OCI-LY3 (cell line): ENCODE measurements at regions not wholly inside any gene's neighbourhood (a gene's known extent, or its start where the extent isn't known, plus 50 kb on each side); places are given as distances from the start of the nearest gene placed in this dataset.

Experiments
- H2AFZ ChIP-seq: fragments of 200-600, 300-600 bp; shearing (Covaris generic); 2 replicates; pipeline ENCODE4 v1.6.0; 2014; ENCODE audit warnings: antibody characterized with exemption, low read depth, low read length
- H3K27ac ChIP-seq: fragments of 200-600, 300-600 bp; sonication (generic); 2 replicates; pipeline ENCODE4 v1.5.1; 2014; ENCODE audit warnings: mild to moderate bottlenecking, low read length, moderate library complexity, mixed read lengths
- H3K27me3 ChIP-seq: fragments of 200-600, 300-600 bp; sonication (generic); 2 replicates; pipeline ENCODE4 v1.6.1; 2014; ENCODE audit warnings: low read depth, low read length, mixed read lengths
- H3K36me3 ChIP-seq: fragments of 200-600, 300-600 bp; sonication (generic); replicated peaks from 2 replicates; pipeline ENCODE3; 2014; ENCODE audit warnings: low read depth, low read length, mixed read lengths
- H3K4me1 ChIP-seq: fragments of 300-600, 200-600 bp; sonication (generic); 2 replicates; pipeline ENCODE4 v1.6.1; 2014; ENCODE audit warnings: low read length, mixed read lengths
- H3K4me2 ChIP-seq: fragments of 200-600, 300-600 bp; sonication (generic); 2 replicates; pipeline ENCODE4 v1.6.1; 2014; ENCODE audit warnings: low read length, mixed read lengths
- H3K4me3 ChIP-seq: fragments of 300-600, 200-600 bp; sonication (generic); 2 replicates; pipeline ENCODE4 v1.5.1; 2014; ENCODE audit warnings: antibody characterized with exemption, mild to moderate bottlenecking, low read length, moderate library complexity
- H3K79me2 ChIP-seq: fragments of 300-600, 200-600 bp; shearing (Covaris generic); 2 replicates; pipeline ENCODE4 v1.6.1; 2014; ENCODE audit warnings: mild to moderate bottlenecking, low read length, mixed read lengths
- H3K9ac ChIP-seq: fragments of 300-600, 200-600 bp; shearing (Covaris generic); 2 replicates; pipeline ENCODE4 v1.6.0; 2014; ENCODE audit warnings: mild to moderate bottlenecking, low read length, moderate library complexity
- H3K9me3 ChIP-seq: fragments of 200-600, 300-600 bp; shearing (Covaris generic); 2 replicates; pipeline ENCODE4 v1.6.1; 2014; ENCODE audit warnings: low read length, mixed read lengths; ENCODE audit not compliant: insufficient read depth
- H4K20me1 ChIP-seq: fragments of 200-600, 300-600 bp; sonication (generic); 2 replicates; pipeline ENCODE4 v1.6.1; 2016; ENCODE audit warnings: low read length, mixed read lengths; ENCODE audit not compliant: insufficient read depth
- EZH2phosphoT487 ChIP-seq: fragments of 200-600 bp; shearing (Covaris generic); IDR thresholded peaks from 2 replicates; pipeline ENCODE4 v1.6.1; 2018; ENCODE audit warnings: antibody characterized with exemption, mixed run types, low read depth
- TF ChIP-seq, protein P1 (sequence below): fragments of 200-600, 300-600 bp; sonication (generic); IDR thresholded peaks from 2 replicates; pipeline ENCODE4 v1.5.1; 2014; ENCODE audit warnings: antibody characterized with exemption, low read length, low read depth

DNA sequence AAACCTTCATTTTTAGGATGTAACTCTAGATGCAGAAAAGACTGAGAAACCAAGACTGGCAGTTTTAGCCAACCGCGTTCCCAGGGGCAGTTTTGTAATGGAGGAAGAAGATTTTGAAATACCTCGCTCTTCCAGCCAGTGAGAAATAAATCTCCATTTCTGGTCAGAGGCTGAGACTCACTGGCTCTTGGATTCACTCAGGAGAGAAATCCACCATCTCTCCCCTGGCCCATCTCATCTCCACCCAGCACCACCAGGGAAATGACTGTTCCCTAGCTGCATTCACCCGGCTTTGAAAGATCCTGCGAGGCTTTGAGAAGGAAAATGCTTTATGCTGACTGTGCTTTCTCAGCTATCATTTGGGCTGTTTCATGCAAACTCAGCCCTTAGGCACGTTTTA is 185.2 kb downstream of the SOX9 start:
- H3K79me2 ChIP-seq = no peaks in the 10 kb centered on the region
- no peaks in the 10 kb centered on the region for H3K9me3 ChIP-seq
- H3K27me3 ChIP-seq = peaks cover 6% of the 10 kb centered on the region
- no peaks in the 10 kb centered on the region for H3K36me3 ChIP-seq
- no peak for TF ChIP-seq EZH2phosphoT487
- TF ChIP-seq, protein P1, sequence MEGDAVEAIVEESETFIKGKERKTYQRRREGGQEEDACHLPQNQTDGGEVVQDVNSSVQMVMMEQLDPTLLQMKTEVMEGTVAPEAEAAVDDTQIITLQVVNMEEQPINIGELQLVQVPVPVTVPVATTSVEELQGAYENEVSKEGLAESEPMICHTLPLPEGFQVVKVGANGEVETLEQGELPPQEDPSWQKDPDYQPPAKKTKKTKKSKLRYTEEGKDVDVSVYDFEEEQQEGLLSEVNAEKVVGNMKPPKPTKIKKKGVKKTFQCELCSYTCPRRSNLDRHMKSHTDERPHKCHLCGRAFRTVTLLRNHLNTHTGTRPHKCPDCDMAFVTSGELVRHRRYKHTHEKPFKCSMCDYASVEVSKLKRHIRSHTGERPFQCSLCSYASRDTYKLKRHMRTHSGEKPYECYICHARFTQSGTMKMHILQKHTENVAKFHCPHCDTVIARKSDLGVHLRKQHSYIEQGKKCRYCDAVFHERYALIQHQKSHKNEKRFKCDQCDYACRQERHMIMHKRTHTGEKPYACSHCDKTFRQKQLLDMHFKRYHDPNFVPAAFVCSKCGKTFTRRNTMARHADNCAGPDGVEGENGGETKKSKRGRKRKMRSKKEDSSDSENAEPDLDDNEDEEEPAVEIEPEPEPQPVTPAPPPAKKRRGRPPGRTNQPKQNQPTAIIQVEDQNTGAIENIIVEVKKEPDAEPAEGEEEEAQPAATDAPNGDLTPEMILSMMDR = no peak
- no peak overlapping the region for H3K4me2 ChIP-seq
- no peak overlapping the region for H3K27ac ChIP-seq
- no peak overlapping the region for H2AFZ ChIP-seq
- H4K20me1 ChIP-seq = no peaks in the 10 kb centered on the region
- H3K4me1 ChIP-seq = peaks cover 3% of the 10 kb centered on the region
- H3K4me3 ChIP-seq = no peak overlapping the region
- no peak overlapping the region for H3K9ac ChIP-seq

DNA sequence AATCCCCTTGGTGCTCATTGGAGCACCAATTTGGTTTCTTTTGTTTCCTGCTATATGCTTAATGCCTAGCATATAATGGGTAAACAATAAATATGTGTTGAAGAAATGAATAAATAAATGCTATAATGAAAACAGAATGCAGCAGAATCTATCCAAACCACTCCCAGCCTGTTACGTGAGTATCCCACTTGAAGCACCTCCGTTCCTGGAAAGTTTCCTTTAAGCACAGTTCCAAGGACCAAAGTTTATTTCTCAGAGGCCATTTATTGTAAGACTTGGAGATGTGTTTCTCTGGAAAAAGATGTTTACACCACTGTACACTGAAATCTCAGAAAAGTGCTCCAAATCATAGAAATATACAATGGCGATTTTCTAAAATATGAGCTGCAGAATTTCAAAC is 187.0 kb downstream of the SOX9 start:
- Histone ChIP-seq H3K4me1 (peaks cover 12% of the 10 kb centered on the region), H3K9me3 (no peaks in the 10 kb centered on the region), H3K4me3 (no peak overlapping the region), H3K79me2 (no peaks in the 10 kb centered on the region), H3K36me3 (no peaks in the 10 kb centered on the region), H3K4me2 (no peak overlapping the region), H2AFZ (no peak overlapping the region), H3K27ac (no peak overlapping the region), H3K27me3 (peaks cover 3% of the 10 kb centered on the region; the same call in 1 of the 2 replicates), H4K20me1 (no peaks in the 10 kb centered on the region), H3K9ac (no peak overlapping the region)
- TF ChIP-seq, protein P1 = no peak
- TF ChIP-seq EZH2phosphoT487 = no peak

DNA sequence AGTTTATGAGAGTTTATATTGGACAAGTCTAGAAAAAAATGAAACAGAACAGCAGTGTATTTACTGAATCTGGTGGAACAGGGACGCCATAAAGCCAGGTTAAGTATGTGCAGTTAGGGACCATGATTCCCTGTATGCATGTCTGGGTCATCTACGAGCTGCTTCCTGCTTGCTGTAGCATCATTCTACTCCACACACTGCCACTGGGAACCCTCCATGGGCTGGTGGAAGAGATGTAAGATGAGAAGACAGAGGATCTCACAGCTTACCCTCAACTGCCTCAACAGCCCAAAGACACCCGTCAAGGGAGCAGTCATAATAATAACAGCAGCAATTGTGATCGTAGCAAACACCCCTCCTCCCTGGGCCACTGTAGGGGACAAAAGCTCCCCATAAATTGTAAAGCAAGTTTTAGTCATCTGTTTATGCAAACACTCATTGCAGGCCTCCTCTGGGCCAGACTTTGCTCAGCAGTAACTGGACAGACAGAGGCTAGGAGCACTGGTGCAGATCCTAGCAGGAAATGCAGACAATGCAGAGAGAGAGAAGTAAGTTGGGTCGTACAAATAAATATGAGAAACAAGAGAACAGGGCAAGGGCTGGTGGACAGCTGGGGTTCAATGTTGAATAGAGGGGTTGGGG is 188.0 kb downstream of the SOX9 start:
- Histone ChIP-seq H3K4me3 (no peak overlapping the region), H3K27ac (no peak overlapping the region), H3K4me2 (no peak overlapping the region), H2AFZ (no peak overlapping the region), H4K20me1 (no peaks in the 10 kb centered on the region), H3K9me3 (no peaks in the 10 kb centered on the region), H3K4me1 (peaks cover 16% of the 10 kb centered on the region), H3K36me3 (no peaks in the 10 kb centered on the region), H3K27me3 (peaks cover 10% of the 10 kb centered on the region; the same call in 1 of the 2 replicates), H3K79me2 (no peaks in the 10 kb centered on the region), H3K9ac (no peak overlapping the region)
- TF ChIP-seq, protein P1 = no peak
- TF ChIP-seq EZH2phosphoT487 = no peak

DNA sequence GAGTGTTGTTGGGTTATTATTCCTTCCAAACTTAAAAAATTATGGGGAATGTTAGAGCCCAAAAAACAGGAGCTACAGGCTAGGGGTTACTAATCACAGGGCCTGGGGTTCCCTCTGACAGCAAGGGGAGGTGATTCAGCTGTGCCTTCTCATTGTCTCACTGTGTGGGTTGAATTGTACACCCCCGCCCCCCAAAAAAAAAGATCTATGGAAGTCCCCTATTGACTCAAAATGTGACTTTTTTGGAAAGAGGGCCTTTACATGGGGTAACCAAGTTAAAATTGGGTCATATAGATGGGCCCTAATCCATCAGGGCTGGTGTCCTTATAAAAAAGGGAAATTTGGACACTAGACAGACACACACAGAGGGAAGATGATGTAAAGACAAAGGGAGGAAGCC is 190.2 kb downstream of the SOX9 start:
- Histone ChIP-seq H2AFZ (no peak overlapping the region), H3K4me2 (peak overlapping the region; percentile 29), H3K79me2 (no peaks in the 10 kb centered on the region), H3K4me3 (no peak overlapping the region), H3K9me3 (no peaks in the 10 kb centered on the region), H3K27me3 (peaks cover 12% of the 10 kb centered on the region), H3K36me3 (no peaks in the 10 kb centered on the region), H4K20me1 (no peaks in the 10 kb centered on the region), H3K4me1 (peaks cover 16% of the 10 kb centered on the region), H3K9ac (no peak overlapping the region), H3K27ac (no peak overlapping the region)
- TF ChIP-seq, protein P1 = no peak
- TF ChIP-seq EZH2phosphoT487 = no peak
